Testis (tissue), 2 donors: ENCODE measurements at regions not wholly inside any gene's neighbourhood (a gene's known extent, or its start where the extent isn't known, plus 50 kb on each side); places are given as distances from the start of the nearest gene placed in this dataset.

Experiments used
- DNase-seq: peaks from one replicate; pipeline ENCODE4 v3.0.0-alpha.2; 2019
- H3K27ac ChIP-seq, 2 donors: fragments of 200-600 bp; sonication (generic); one replicate each; pipeline ENCODE4 v1.5.1; 2019
- H3K27me3 ChIP-seq: fragments of 200-600 bp; sonication (generic); one replicate; pipeline ENCODE4 v1.5.1; 2019
- H3K36me3 ChIP-seq: fragments of 200-600 bp; sonication (generic); one replicate; pipeline ENCODE4 v1.5.1; 2017; ENCODE audit warnings: low read depth; ENCODE audit errors: missing control alignments
- H3K4me1 ChIP-seq: fragments of 200-600 bp; sonication (generic); one replicate; pipeline ENCODE4 v1.5.1; 2019
- H3K4me3 ChIP-seq, 2 donors: fragments of 200-600 bp; sonication (generic); one replicate each; pipeline ENCODE4 v1.5.1; 2017 to 2019
- H3K9me3 ChIP-seq: fragments of 200-600 bp; sonication (generic); one replicate; pipeline ENCODE4 v1.5.1; 2017
- CTCF ChIP-seq, 3 experiments: fragments of 450-650 bp in 2 of 3; fragments of 200-600 bp in 1 of 3; sonication (generic) in 1 of 3; IDR thresholded peaks; one replicate each; pipeline ENCODE4 v1.5.1; 2016 to 2019; ENCODE audit warnings: antibody characterized with exemption in 3 of 3, mild to moderate bottlenecking in 2 of 3, moderate library complexity in 1 of 3
- POLR2A ChIP-seq: fragments of 450-650 bp; IDR thresholded peaks from one replicate; pipeline ENCODE4 v1.6.1; 2017; ENCODE audit warnings: antibody characterized with exemption, mild to moderate bottlenecking, moderate library complexity
- WGBS, 2 donors: methylation state at CpG; one replicate each; pipeline ENCODE4 v1.1.5; 2018; 5-methylcytosine and 5-hydroxymethylcytosine counted together
- intact Hi-C: fragments of 100-400 bp; cut with DNase I; formaldehyde crosslinking; loops from one replicate; pipeline ENCODE4 v1.15.1; 2023; ENCODE audit warnings: low total_unique reads

- no peak overlapping the region for H3K27ac ChIP-seq
- no peaks in the 10 kb centered on the region for H3K9me3 ChIP-seq
- H3K4me1 ChIP-seq: no peaks in the 10 kb centered on the region
- no peak for DNase-seq
- no peaks in the 10 kb centered on the region for H3K36me3 ChIP-seq
- no peak overlapping the region for H3K4me3 ChIP-seq
- TF ChIP-seq POLR2A (no peak), CTCF (IDR thresholded peaks at IDR 0.05) (no peak)
- no peaks in the 10 kb centered on the region for H3K27me3 ChIP-seq
- intact Hi-C loops: no loop called here
- WGBS, 2 donors: 85% methylated on average over 4 of the region's 4 CpGs
Measured at GRCh38 chr16:79293836-79294460, 306.6 kb downstream of the MAF start.

- DNase-seq: no peak
- TF ChIP-seq POLR2A (no peak), CTCF (IDR thresholded peaks at IDR 0.05) (no peak)
- Histone ChIP-seq H3K27me3 (no peaks in the 10 kb centered on the region), H3K4me1 (peaks cover 11% of the 10 kb centered on the region), H3K9me3 (no peaks in the 10 kb centered on the region), H3K27ac (no peak overlapping the region), H3K36me3 (no peaks in the 10 kb centered on the region), H3K4me3 (no peak overlapping the region)
- intact Hi-C loops: no loop called here
- 88 to 96% methylated on average over 4 of the region's 4 CpGs for WGBS, 2 donors
Measured at GRCh38 chr16:79288066-79288465, 312.5 kb downstream of the MAF start.

- peak overlapping the region in 1 of 2 donors; percentile 45 for H3K27ac ChIP-seq
- no peaks in the 10 kb centered on the region for H3K27me3 ChIP-seq
- no peak overlapping the region for H3K4me3 ChIP-seq
- DNase-seq: no peak
- intact Hi-C loops: no loop called here
- H3K4me1 ChIP-seq: peaks cover 11% of the 10 kb centered on the region
- TF ChIP-seq POLR2A (no peak), CTCF (IDR thresholded peaks at IDR 0.05) (no peak)
- WGBS, 2 donors: 23 to 45% methylated on average over 4 to 5 of the region's 5 CpGs
- no peaks in the 10 kb centered on the region for H3K36me3 ChIP-seq
- H3K9me3 ChIP-seq: no peaks in the 10 kb centered on the region
Measured at GRCh38 chr16:79287424-79287917, 313.1 kb downstream of the MAF start.

- WGBS, 2 donors: 25 to 34% methylated on average over 19 to 22 of the region's 22 CpGs
- Histone ChIP-seq H3K4me3 (no peak overlapping the region), H3K36me3 (no peaks in the 10 kb centered on the region), H3K9me3 (no peaks in the 10 kb centered on the region), H3K4me1 (peaks cover 11% of the 10 kb centered on the region), H3K27ac (peak overlapping the region in 1 of 2 donors; percentile 45), H3K27me3 (no peaks in the 10 kb centered on the region)
- peak; percentile 26 for DNase-seq
- TF ChIP-seq POLR2A (no peak), CTCF (IDR thresholded peaks at IDR 0.05) (no peak)
- intact Hi-C loops: no loop called here
Measured at GRCh38 chr16:79286646-79287423, 313.7 kb downstream of the MAF start.
